ENCODE measurements at regions not wholly inside any gene's neighbourhood (a gene's known extent, or its start where the extent isn't known, plus 50 kb on each side); places are given as distances from the start of the nearest gene placed in this dataset.

- POLR2A ChIA-PET: no interaction called here
- no peak for DNase-seq (ENCODE audit: extremely low spot score)
- TF ChIP-seq, protein P1, sequence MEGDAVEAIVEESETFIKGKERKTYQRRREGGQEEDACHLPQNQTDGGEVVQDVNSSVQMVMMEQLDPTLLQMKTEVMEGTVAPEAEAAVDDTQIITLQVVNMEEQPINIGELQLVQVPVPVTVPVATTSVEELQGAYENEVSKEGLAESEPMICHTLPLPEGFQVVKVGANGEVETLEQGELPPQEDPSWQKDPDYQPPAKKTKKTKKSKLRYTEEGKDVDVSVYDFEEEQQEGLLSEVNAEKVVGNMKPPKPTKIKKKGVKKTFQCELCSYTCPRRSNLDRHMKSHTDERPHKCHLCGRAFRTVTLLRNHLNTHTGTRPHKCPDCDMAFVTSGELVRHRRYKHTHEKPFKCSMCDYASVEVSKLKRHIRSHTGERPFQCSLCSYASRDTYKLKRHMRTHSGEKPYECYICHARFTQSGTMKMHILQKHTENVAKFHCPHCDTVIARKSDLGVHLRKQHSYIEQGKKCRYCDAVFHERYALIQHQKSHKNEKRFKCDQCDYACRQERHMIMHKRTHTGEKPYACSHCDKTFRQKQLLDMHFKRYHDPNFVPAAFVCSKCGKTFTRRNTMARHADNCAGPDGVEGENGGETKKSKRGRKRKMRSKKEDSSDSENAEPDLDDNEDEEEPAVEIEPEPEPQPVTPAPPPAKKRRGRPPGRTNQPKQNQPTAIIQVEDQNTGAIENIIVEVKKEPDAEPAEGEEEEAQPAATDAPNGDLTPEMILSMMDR (IDR thresholded peaks at IDR 0.05; ENCODE audit: control extremely low read depth, extremely low read depth, low read depth, missing control alignments): no peak
- CTCF ChIA-PET: interaction anchor here (0.7 to 1.4 kb wide), 3 partner anchors 10 to 34 kb away, joined by 3 to 4 read pairs (median 3); no protein-coding TSS in a partner anchor
Measured at GRCh38 chr11:86156397-86156955, 87.6 kb upstream of the PICALM start.

DNA sequence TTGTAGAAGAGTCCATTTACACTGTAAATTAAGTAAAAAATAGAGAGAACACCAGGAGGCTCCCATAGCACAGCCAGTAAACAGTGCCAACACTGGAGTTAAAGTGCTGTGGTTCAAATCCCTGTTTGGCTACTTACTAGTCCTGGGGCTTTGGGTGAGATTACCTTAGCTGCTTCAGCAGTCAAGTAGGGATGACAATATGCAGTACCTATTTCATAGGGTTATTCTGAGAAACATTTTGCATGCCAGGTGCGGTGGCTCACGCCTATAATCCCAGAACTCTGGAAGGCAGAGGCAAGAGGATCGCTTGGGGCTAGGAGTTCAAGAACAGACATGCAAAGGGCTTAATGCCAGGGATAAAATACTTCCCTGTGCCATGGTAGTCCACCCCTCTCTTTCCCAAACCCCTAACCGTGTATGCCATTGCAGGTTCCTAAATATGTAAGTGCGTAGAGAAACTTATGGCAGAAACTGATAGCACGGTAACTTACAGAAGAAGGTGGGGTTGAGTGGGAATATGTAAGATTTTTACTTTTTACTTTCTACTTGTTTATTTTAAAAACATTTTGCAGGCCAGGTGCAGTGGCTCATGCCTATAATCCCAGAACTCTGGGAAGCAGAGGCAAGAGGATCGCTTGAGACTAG lies 86.4 kb upstream of the PICALM start:
- ChIA-PET POLR2A (no interaction called here), CTCF (no interaction called here)
- TF ChIP-seq, protein P1 (IDR thresholded peaks at IDR 0.05; ENCODE audit: control extremely low read depth, extremely low read depth, low read depth, missing control alignments): no peak
- DNase-seq (ENCODE audit: extremely low spot score): no peak

DNA sequence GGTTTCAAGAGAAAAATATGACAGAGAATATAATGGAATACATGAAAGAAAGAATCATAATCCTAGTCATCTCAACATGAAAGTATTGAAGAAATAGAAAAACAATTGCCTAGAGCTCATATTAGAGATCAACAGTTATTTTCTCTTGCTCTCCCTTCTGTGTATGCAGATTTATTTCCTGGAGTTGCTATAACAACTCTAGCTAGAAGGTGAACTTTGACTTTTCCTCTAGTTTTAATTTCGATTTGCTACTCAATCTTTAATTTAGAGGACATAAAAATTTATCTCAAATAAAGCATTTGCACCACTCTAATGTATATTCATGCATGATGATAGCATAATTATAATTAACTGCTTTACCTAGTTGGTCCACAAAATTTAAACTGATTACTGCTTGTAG lies 84.6 kb upstream of the PICALM start:
- POLR2A ChIA-PET: no interaction called here
- no peak for DNase-seq (ENCODE audit: extremely low spot score)
- TF ChIP-seq, protein P1 (IDR thresholded peaks at IDR 0.05; ENCODE audit: control extremely low read depth, extremely low read depth, low read depth, missing control alignments): no peak
- CTCF ChIA-PET: interaction anchor here (0.7 to 1.0 kb wide), 2 partner anchors 16 to 33 kb away, joined by 3 read pairs; no protein-coding TSS in a partner anchor

GRCh38 chr11:86152901-86153300 lies 84.0 kb upstream of the PICALM start:
- no peak for DNase-seq (ENCODE audit: extremely low spot score)
- TF ChIP-seq, protein P1 (IDR thresholded peaks at IDR 0.05; ENCODE audit: control extremely low read depth, extremely low read depth, low read depth, missing control alignments): no peak
- ChIA-PET CTCF (interaction anchor here (0.7 to 1.0 kb wide), 2 partner anchors 17 to 34 kb away, joined by 3 read pairs; no protein-coding TSS in a partner anchor), POLR2A (no interaction called here)

- ChIA-PET POLR2A (no interaction called here), CTCF (interaction anchor here (1.0 to 1.7 kb wide), 5 partner anchors 9 to 18 kb away, joined by 3 to 5 read pairs (median 4); no protein-coding TSS in a partner anchor)
- DNase-seq (ENCODE audit: extremely low spot score): no peak
- TF ChIP-seq, protein P1 (IDR thresholded peaks at IDR 0.05; ENCODE audit: control extremely low read depth, extremely low read depth, low read depth, missing control alignments): no peak
Measured at GRCh38 chr11:86152006-86152862, 83.3 kb upstream of the PICALM start.
